K562 (cell line): ENCODE measurements at regions not wholly inside any gene's neighbourhood (a gene's known extent, or its start where the extent isn't known, plus 50 kb on each side); places are given as distances from the start of the nearest gene placed in this dataset.

Source experiments
- ATAC-seq: fragments of 200-7000 bp; cut with Tn5 transposase; 3 replicates; pipeline ENCODE4 v1.9.1; 2020; ENCODE audit warnings: moderate library complexity
- BruUV-seq: library from RNA; stranded (reverse); fragments of 400-500 nt; replicated peaks from 2 replicates; lab custom pipeline; 2021; lab: Mats Ljungman, UMichigan
- CTCF ChIA-PET: fragments of 300-600 bp; formaldehyde crosslinking; extraction: SDS; loops from one replicate; lab custom pipeline; 2021; ENCODE audit warnings: low intra/inter-chr PET ratio; lab: Yijun Ruan, JAX
- POLR2A ChIA-PET: fragments of 300-600, 350-650 bp; sonication (Branson Sonifier 250); formaldehyde crosslinking; extraction: SDS; loops from one replicate; lab custom pipeline; 2021; ENCODE audit warnings: antibody characterized with exemption, inconsistent platforms; lab: Yijun Ruan, JAX
- DNase-seq, 4 experiments: peaks; one replicate each; pipeline versions ENCODE4 v3.0.0 to v3.0.0-alpha.2; 2011 to 2018; ENCODE audit warnings: low spot score in 3 of 4, mixed read lengths in 3 of 4; ENCODE audit errors: extremely low read depth in 1 of 4
- FAIRE-seq: peaks from 2 replicates; lab custom pipeline; 2011; peaks lifted over from hg19 to GRCh38; lab: Jason Lieb, UNC
- H2AFZ ChIP-seq: 2 replicates; pipeline ENCODE4 v1.6.0; 2011; ENCODE audit warnings: low read depth, low read length, control low read depth, inconsistent platforms
- H3K27ac ChIP-seq: fragments of 200-600 bp; 3 replicates; pipeline ENCODE4 v1.8.0; 2011; ENCODE audit warnings: low read depth, mild to moderate bottlenecking, control low read depth, inconsistent platforms, low read length, moderate library complexity, mixed read lengths; ENCODE audit errors: extremely low read depth
- H3K27me3 ChIP-seq, 2 experiments: fragments of 300-600 bp in 1 of 2; 2 replicates in 1 of 2; 3 replicates in 1 of 2; pipeline versions ENCODE4 v1.6.0 to v1.8.0; 2011; ENCODE audit warnings: inconsistent platforms in 2 of 2, low read length in 2 of 2, mild to moderate bottlenecking in 1 of 2, mixed read lengths in 1 of 2, moderate library complexity in 1 of 2; ENCODE audit not compliant: control insufficient read depth in 2 of 2, insufficient read depth in 2 of 2
- H3K36me3 ChIP-seq: fragments of 300-600 bp; 3 replicates; pipeline ENCODE4 v1.8.0; 2011; ENCODE audit warnings: mild to moderate bottlenecking, low read length, inconsistent platforms; ENCODE audit not compliant: control insufficient read depth, insufficient read depth
- H3K4me1 ChIP-seq, 2 experiments: fragments of 200-600 bp in 1 of 2; replicated peaks in 1 of 2; 2 replicates in 1 of 2; 3 replicates in 1 of 2; pipeline versions ENCODE4 v1.5.1 to v1.8.0; 2011; ENCODE audit warnings: inconsistent platforms in 2 of 2, low read length in 2 of 2, mild to moderate bottlenecking in 1 of 2, mixed read lengths in 1 of 2, moderate library complexity in 1 of 2; ENCODE audit not compliant: control insufficient read depth in 2 of 2, insufficient read depth in 2 of 2
- H3K4me2 ChIP-seq: 2 replicates; pipeline ENCODE4 v1.6.1; 2011; ENCODE audit warnings: low read length, control low read depth, inconsistent platforms, mixed read lengths; ENCODE audit not compliant: insufficient read depth
- H3K4me3 ChIP-seq: fragments of 200-600 bp; sonication (generic), shearing (Covaris generic); 2 replicates; pipeline ENCODE4 v1.5.1; 2016; ENCODE audit warnings: control low read depth, inconsistent platforms
- H3K79me2 ChIP-seq: fragments of 200-600 bp; 3 replicates; pipeline ENCODE4 v1.8.0; 2011; ENCODE audit warnings: low read length, inconsistent platforms; ENCODE audit not compliant: control insufficient read depth, insufficient read depth
- H3K9ac ChIP-seq, 2 experiments: 2 replicates each; pipeline versions ENCODE4 v1.6.0 to v1.6.1; 2011; ENCODE audit warnings: low read depth in 2 of 2, low read length in 2 of 2, control low read depth in 1 of 2, inconsistent platforms in 1 of 2, mild to moderate bottlenecking in 1 of 2, mixed read lengths in 1 of 2; ENCODE audit not compliant: insufficient read depth in 1 of 2
- H3K9me1 ChIP-seq: one replicate; pipeline ENCODE4 v1.6.0; 2011; ENCODE audit warnings: inconsistent platforms, mild to moderate bottlenecking, low read length, moderate library complexity; ENCODE audit not compliant: control insufficient read depth, insufficient read depth
- H3K9me3 ChIP-seq: replicated peaks from 2 replicates; pipeline ENCODE4 v1.5.1; 2011; ENCODE audit warnings: low read depth, low read length, inconsistent platforms; ENCODE audit not compliant: control insufficient read depth, insufficient read depth
- H4K20me1 ChIP-seq: replicated peaks from 2 replicates; pipeline ENCODE4 v1.6.1; 2011; ENCODE audit warnings: low read length, inconsistent platforms, mixed read lengths; ENCODE audit not compliant: control insufficient read depth, insufficient read depth
- BDP1 ChIP-seq: IDR thresholded peaks from 3 replicates; pipeline ENCODE4 v1.6.1; 2011; ENCODE audit not compliant: insufficient read length, insufficient read depth
- ESRRA ChIP-seq: fragments of 450-650 bp; IDR thresholded peaks from 2 replicates; pipeline ENCODE4 v1.6.1; 2014; ENCODE audit warnings: low read depth, mild to moderate bottlenecking, moderate library complexity, borderline replicate concordance
- FOXM1 ChIP-seq, 2 experiments: fragments of 450-650 bp in 1 of 2; sonication (generic) in 1 of 2; formaldehyde crosslinking in 1 of 2; IDR thresholded peaks; 2 replicates each; pipeline versions ENCODE4 v1.6.1 to v1.9.0; 2017 to 2022; ENCODE audit warnings: low read depth in 2 of 2, mild to moderate bottlenecking in 2 of 2, missing genetic modification reagents in 1 of 2, moderate library complexity in 1 of 2
- HDAC1 ChIP-seq, 2 experiments: fragments of 450-650 bp; IDR thresholded peaks; 2 replicates each; pipeline ENCODE4 v1.6.1; 2016 to 2017; ENCODE audit warnings: inconsistent platforms in 1 of 2, mild to moderate bottlenecking in 1 of 2, moderate library complexity in 1 of 2
- LEF1 ChIP-seq: fragments of 450-650 bp; IDR thresholded peaks from 2 replicates; pipeline ENCODE4 v1.6.1; 2016; ENCODE audit warnings: mild to moderate bottlenecking
- SAFB2 ChIP-seq: fragments of 200-400 bp; formaldehyde crosslinking; IDR thresholded peaks from 2 replicates; pipeline ENCODE4 v1.6.1; 2018; ENCODE audit warnings: borderline replicate concordance, low read length, low read depth, moderate library complexity; ENCODE audit not compliant: severe bottlenecking
- SOX6 ChIP-seq: fragments of 450-650 bp; IDR thresholded peaks from 2 replicates; pipeline ENCODE4 v1.6.1; 2014; ENCODE audit warnings: mild to moderate bottlenecking
- STAG1 ChIP-seq: sonication (generic); formaldehyde crosslinking; IDR thresholded peaks from 2 replicates; pipeline ENCODE4 v1.5.0; 2020; ENCODE audit warnings: missing genetic modification reagents, borderline replicate concordance
- ZNF551 ChIP-seq: fragments of 250-450 bp; sonication (Bioruptor Pico); IDR thresholded peaks from 2 replicates; pipeline ENCODE4 v1.5.0; 2021; ENCODE audit warnings: mild to moderate bottlenecking, moderate library complexity
- WGBS: fragments of 100-300 bp; shearing (Covaris generic); methylation state at CpG from one replicate; pipeline ENCODE4 v1.1.6; 2016; ENCODE audit warnings: low coverage, mixed read lengths; ENCODE audit not compliant: insufficient coverage; ENCODE audit errors: missing lambda C conversion rate; 5-methylcytosine and 5-hydroxymethylcytosine counted together
- in situ Hi-C: fragments of 300-500 bp; cut with MboI; formaldehyde crosslinking; loops from 4 replicates; pipeline ENCODE4 v1.15.0; 2018; ENCODE audit warnings: inconsistent platforms, mixed read lengths
- intact Hi-C: fragments of 100-400 bp; cut with micrococcal nuclease; formaldehyde crosslinking; loops from 2 replicates; pipeline ENCODE4 v1.14.2; 2022
- TF ChIP-seq, protein P1 (sequence below): fragments of 450-650 bp; IDR thresholded peaks from 2 replicates; pipeline ENCODE4 v1.6.1; 2018; ENCODE audit not compliant: partially characterized antibody
- TF ChIP-seq, protein P2 (sequence below): sonication (generic); formaldehyde crosslinking; IDR thresholded peaks from 2 replicates; pipeline ENCODE4 v1.8.0; 2022; ENCODE audit warnings: missing genetic modification reagents, mild to moderate bottlenecking, moderate library complexity, borderline replicate concordance
- TF ChIP-seq, protein P3 (sequence below): fragments of 250-450 bp; sonication (Bioruptor Pico); IDR thresholded peaks from 2 replicates; pipeline ENCODE4 v1.5.0; 2021
- TF ChIP-seq, protein P4 (sequence below): sonication (generic); formaldehyde crosslinking; IDR thresholded peaks from 2 replicates; pipeline ENCODE4 v1.8.0; 2022; ENCODE audit warnings: mild to moderate bottlenecking, missing genetic modification reagents, borderline replicate concordance
- TF ChIP-seq, protein P5 (sequence below): fragments of 250-450 bp; sonication (Bioruptor Pico); IDR thresholded peaks from 2 replicates; pipeline ENCODE4 v1.8.0; 2021; ENCODE audit warnings: moderate library complexity, mild to moderate bottlenecking, inconsistent platforms

DNA sequence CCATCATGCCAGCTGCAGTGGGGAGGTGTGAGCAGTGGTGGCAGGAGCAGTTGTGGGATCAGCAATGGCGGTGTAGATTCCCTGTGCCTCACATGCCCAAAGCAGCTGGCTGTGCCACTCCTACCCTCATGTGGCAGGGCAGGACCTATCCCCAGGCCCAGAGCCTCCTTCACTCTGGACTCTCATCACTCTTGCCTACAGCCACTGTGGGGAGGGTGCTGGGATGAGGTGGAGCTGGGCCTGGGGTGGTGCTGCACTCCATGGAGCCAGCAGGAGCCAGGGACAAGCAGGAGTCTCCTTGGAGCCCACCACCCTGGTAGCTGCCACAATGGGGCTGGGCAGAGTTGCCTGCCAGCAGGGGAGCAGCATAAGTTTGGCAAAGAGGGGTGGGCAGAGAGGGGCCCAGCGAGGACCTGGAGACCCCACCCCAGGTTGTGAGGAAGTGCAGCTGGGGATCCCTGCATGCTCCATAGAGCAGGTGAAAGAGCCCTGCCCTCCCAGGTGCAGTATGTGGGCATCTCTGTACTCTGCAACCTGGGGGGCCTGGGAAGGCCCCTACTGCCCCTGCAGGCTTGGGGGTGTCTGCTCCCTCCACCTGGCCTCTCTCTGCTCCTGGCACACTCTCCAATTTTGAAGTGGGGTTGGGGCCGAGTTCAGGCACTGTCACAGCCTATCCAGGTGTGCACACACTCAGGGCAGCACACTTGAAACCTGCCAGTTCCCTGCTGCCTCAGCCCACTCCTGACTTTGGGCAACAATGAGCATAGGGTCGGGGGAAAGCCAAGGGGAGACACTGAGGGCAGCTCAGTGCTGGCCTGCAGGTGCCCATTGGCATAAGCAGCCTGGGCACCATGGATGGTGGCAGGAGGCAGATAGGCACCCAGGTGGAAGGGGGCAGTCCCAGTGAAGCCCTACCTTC, 74.0 kb upstream of the INTU start:
- Histone ChIP-seq H3K9me1 (no peaks in the 10 kb centered on the region), H3K4me3 (no peak overlapping the region), H3K27ac (no peak overlapping the region), H2AFZ (no peak overlapping the region), H3K79me2 (no peaks in the 10 kb centered on the region), H3K36me3 (no peaks in the 10 kb centered on the region), H3K4me2 (no peak overlapping the region), H3K27me3 (no peaks in the 10 kb centered on the region; a peak in 1 of 5 replicates), H3K9me3 (no peaks in the 10 kb centered on the region), H4K20me1 (no peaks in the 10 kb centered on the region), H3K4me1 (no peaks in the 10 kb centered on the region), H3K9ac (no peak overlapping the region; a peak in 1 of 4 replicates)
- ChIA-PET POLR2A (no interaction called here), CTCF (no interaction called here)
- WGBS, result 0% methylated on average over 4 of the region's 4 CpGs
- DNase-seq (no peak), FAIRE-seq (no peak), ATAC-seq (no peak)
- in situ Hi-C loops, result no loop called here
- intact Hi-C loops, result no loop called here
- TF ChIP-seq, protein P1, sequence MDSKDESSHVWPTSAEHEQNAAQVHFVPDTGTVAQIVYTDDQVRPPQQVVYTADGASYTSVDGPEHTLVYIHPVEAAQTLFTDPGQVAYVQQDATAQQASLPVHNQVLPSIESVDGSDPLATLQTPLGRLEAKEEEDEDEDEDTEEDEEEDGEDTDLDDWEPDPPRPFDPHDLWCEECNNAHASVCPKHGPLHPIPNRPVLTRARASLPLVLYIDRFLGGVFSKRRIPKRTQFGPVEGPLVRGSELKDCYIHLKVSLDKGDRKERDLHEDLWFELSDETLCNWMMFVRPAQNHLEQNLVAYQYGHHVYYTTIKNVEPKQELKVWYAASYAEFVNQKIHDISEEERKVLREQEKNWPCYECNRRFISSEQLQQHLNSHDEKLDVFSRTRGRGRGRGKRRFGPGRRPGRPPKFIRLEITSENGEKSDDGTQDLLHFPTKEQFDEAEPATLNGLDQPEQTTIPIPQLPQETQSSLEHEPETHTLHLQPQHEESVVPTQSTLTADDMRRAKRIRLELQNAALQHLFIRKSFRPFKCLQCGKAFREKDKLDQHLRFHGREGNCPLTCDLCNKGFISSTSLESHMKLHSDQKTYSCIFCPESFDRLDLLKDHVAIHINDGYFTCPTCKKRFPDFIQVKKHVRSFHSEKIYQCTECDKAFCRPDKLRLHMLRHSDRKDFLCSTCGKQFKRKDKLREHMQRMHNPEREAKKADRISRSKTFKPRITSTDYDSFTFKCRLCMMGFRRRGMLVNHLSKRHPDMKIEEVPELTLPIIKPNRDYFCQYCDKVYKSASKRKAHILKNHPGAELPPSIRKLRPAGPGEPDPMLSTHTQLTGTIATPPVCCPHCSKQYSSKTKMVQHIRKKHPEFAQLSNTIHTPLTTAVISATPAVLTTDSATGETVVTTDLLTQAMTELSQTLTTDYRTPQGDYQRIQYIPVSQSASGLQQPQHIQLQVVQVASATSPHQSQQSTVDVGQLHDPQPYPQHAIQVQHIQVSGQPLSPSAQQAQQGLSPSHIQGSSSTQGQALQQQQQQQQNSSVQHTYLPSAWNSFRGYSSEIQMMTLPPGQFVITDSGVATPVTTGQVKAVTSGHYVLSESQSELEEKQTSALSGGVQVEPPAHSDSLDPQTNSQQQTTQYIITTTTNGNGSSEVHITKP, result no peak
- no peak for TF ChIP-seq FOXM1 (IDR thresholded peaks at IDR 0.05; ENCODE audit: low read depth)
- no peak for TF ChIP-seq FOXM1 (CRISPR knock-in tag; IDR thresholded peaks at IDR 0.05; ENCODE audit: low read depth)
- no peak for TF ChIP-seq HDAC1 (IDR thresholded peaks at IDR 0.05)
- no peak for TF ChIP-seq STAG1 (CRISPR knock-in tag)
- TF ChIP-seq SAFB2, result no peak
- no peak for TF ChIP-seq ESRRA
- TF ChIP-seq, protein P2, sequence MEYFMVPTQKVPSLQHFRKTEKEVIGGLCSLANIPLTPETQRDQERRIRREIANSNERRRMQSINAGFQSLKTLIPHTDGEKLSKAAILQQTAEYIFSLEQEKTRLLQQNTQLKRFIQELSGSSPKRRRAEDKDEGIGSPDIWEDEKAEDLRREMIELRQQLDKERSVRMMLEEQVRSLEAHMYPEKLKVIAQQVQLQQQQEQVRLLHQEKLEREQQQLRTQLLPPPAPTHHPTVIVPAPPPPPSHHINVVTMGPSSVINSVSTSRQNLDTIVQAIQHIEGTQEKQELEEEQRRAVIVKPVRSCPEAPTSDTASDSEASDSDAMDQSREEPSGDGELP (CRISPR knock-in tag), result no peak
- TF ChIP-seq, protein P3, sequence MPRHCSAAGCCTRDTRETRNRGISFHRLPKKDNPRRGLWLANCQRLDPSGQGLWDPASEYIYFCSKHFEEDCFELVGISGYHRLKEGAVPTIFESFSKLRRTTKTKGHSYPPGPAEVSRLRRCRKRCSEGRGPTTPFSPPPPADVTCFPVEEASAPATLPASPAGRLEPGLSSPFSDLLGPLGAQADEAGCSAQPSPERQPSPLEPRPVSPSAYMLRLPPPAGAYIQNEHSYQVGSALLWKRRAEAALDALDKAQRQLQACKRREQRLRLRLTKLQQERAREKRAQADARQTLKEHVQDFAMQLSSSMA (CRISPR knock-in tag), result no peak
- TF ChIP-seq BDP1, result no peak
- no peak for TF ChIP-seq SOX6
- no peak for TF ChIP-seq ZNF551 (CRISPR knock-in tag)
- TF ChIP-seq, protein P4, sequence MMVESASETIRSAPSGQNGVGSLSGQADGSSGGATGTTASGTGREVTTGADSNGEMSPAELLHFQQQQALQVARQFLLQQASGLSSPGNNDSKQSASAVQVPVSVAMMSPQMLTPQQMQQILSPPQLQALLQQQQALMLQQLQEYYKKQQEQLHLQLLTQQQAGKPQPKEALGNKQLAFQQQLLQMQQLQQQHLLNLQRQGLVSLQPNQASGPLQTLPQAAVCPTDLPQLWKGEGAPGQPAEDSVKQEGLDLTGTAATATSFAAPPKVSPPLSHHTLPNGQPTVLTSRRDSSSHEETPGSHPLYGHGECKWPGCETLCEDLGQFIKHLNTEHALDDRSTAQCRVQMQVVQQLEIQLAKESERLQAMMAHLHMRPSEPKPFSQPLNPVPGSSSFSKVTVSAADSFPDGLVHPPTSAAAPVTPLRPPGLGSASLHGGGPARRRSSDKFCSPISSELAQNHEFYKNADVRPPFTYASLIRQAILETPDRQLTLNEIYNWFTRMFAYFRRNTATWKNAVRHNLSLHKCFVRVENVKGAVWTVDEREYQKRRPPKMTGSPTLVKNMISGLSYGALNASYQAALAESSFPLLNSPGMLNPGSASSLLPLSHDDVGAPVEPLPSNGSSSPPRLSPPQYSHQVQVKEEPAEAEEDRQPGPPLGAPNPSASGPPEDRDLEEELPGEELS (CRISPR knock-in tag), result no peak
- TF ChIP-seq, protein P5, sequence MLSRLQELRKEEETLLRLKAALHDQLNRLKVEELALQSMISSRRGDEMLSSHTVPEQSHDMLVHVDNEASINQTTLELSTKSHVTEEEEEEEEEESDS (CRISPR knock-in tag), result no peak
- no peak for TF ChIP-seq LEF1
- no TSS peak for BruUV-seq
